ENCODE measurements at regions not wholly inside any gene's neighbourhood (a gene's known extent, or its start where the extent isn't known, plus 50 kb on each side); places are given as distances from the start of the nearest gene placed in this dataset.
"Not testable (repeated sequence)": the region's sequence is repeated elsewhere in the genome, so short reads cannot be mapped to it uniquely, and the experiment has no call there.

- no peak for DNase-seq
Measured at GRCh38 chr15:46879032-46879770, 838.1 kb upstream of the SEMA6D start.

DNA sequence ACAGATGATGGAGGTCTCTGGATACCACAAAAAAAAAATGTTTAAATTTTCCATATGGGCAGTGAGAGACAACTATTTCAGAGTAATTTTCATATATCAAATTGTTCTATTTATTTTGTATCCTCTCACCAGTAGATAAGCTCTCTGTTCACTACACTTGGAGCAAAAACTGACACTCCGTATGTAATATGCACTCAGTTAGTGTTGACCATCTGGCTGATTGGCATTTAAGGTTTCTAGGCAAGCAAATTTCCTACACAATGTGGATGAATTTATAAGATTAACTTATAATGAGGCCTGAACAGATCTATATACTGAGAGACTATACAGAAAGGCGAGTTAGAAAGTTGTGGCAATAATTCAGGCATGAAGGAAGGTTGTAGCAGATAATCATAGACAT lies 836.5 kb upstream of the SEMA6D start:
- no peak for DNase-seq

- no peak for DNase-seq
Measured at GRCh38 chr15:46892621-46893160, 824.6 kb upstream of the SEMA6D start.

GRCh38 chr15:46894644-46895043 lies 822.7 kb upstream of the SEMA6D start:
- DNase-seq, result no peak

DNA sequence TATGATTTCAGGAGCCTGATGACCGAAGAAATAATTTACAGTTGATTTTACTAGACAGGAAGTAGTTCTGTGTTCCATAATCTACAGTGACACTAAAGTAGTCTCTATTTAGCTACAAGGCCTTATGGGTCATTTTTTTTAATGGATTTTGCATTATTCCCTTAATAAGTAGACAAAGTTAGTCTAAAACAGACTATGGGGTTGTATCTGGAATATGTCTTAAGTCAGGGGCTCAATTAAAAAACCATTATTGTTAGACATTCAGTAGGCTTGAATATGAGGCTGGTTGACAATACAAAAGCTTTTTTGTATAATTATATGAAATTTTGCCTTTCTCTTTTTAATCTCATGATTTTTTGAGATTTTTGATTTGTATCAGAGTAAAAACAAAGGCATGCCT lies 820.0 kb upstream of the SEMA6D start:
- no peak for DNase-seq

GRCh38 chr15:46901001-46901400 lies 816.3 kb upstream of the SEMA6D start:
- DNase-seq, result no peak

DNA sequence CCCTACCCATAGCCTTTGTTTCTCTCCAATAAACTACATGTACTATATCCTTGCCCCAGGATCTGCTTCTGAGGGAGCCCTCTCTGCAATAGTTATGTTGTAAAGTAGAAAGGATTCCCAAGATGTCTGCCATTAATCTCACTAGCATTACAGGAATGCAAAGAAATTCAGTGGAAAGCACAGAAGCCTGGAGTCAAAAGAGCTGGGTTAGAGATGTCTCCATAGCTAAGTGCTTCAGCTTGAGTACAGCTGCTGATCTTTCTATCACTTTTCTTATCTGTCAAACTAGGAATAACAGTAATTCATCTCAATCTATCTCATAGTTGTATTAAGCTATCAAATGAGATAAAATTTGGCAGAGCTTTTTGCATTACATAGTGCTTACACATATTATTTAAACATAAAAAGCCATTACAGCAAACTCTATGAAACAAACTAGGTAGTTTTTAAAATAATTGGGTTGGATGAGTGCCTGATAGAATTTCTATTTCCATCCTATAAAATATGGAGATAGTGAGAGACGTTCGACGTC lies 799.5 kb upstream of the SEMA6D start:
- DNase-seq, result no peak

GRCh38 chr15:46918462-46919140 lies 798.7 kb upstream of the SEMA6D start:
- DNase-seq, result no peak

GRCh38 chr15:46921891-46922290 lies 795.4 kb upstream of the SEMA6D start:
- DNase-seq, result no peak

GRCh38 chr15:46930426-46930825 lies 786.9 kb upstream of the SEMA6D start:
- DNase-seq, result no peak

DNA sequence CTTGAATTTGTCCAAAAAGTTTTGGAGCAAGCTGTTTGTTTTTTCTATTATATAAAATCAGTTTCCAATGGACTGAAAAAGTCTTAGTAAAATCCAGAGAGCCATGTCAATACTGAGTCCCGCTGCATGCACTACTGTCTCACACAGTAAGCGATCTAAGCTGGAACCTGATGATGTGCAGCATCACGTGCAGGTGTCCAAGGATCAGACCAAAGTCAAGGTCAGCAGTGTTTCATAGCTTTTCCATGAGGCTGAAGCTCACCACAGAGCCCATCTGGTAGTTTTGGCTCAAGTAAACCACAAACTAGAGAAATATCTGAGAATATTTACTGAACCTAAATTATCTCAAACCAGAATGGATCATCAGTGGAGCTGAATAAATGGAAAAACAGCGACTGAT lies 784.0 kb upstream of the SEMA6D start:
- no peak for DNase-seq

- no peak for DNase-seq
Measured at GRCh38 chr15:46934851-46935250, 782.5 kb upstream of the SEMA6D start.

DNA sequence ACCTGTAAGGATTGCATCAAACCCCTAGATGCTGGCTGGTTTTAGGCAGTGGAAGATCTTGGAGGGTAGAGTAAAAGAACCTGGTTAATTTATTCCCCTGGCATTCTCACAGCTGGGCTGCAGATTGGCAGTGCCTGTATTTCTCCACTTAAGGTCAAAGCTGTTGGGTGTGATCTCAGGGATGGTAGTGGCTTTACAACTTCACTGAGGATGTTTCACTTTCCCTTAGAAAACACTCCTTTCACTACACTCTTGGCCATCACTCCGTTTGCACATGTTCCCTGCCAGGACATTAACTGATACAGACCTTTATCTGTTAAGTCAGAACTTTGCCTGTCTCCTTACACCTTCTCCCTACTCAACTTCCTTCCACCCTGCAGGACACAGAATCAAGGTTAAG lies 779.1 kb upstream of the SEMA6D start:
- no peak for DNase-seq

GRCh38 chr15:46941241-46941640 lies 776.1 kb upstream of the SEMA6D start:
- DNase-seq, result no peak

DNA sequence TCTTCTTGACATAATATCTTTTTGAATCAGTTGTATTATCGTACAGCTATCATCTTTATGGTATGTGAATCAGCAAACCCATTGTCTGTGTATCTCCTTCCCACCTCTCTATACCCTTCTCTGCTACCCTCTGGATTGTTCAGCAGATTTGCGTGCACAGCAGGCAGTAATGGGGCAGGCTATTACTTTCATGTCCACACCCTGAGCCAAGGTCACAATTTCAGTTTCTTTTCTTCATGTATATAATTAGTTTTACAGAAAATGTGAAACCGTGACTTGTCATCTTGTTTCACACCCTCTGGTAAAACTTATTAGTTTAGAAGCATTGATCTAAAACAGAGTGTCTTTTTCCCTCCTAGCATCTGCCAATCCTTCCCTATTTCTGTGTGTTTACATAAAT lies 770.4 kb upstream of the SEMA6D start:
- DNase-seq, result no peak

DNA sequence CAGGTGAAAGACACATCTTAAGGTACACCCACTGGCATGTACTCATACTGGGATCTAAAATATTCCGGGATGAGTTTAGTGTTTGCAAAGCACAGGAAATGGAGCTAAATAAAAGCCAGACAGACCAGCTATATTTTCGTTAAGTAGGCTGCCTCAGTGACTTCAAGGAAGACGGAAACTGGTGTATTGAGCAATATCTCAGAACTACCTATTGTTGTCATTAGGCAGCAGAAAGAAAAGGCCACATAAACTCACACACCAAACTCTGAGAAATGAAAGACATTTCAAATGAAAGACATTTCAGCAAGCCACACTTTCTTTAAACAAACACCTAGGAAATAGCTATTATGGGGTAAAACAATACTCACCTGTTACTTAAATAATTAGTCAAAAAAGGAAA lies 761.7 kb upstream of the SEMA6D start:
- DNase-seq, result no peak

DNA sequence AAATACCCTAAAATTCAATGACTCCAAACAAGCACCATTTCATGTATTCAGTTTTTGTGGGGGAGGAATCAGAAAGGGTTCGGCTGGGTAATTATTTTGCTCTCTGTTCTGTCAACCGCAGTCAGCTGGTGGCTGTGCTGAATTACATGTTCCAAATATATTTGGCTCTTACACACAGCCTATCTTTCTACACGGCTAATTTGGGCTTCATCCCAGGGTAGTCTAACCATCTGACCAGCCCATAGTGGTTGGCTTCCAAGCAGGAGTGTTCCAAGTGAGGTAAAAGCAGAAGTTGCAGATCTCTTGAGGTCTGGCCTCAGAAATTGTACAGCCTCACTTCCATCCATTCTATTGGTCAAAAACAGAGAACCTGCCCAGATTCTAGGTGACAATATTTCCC lies 760.8 kb upstream of the SEMA6D start:
- DNase-seq, result no peak

DNA sequence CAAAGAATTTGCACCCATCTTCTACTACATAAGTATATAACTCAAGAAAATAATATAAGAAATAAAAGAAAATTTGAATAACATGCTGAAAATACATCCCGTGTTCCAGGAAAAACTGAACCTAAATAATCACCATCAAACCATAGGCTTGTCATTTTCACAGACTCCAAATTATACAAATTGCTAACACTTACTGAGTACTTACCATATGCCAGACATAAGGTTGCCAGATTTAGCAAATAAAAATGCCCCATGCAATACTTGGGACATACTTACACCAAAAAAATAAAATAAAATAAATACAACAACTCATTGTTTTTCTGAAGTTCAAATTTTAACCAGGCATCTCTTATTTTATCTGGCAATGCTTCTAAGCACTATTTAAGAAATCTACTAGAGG lies 760.4 kb upstream of the SEMA6D start:
- DNase-seq, result no peak

DNA sequence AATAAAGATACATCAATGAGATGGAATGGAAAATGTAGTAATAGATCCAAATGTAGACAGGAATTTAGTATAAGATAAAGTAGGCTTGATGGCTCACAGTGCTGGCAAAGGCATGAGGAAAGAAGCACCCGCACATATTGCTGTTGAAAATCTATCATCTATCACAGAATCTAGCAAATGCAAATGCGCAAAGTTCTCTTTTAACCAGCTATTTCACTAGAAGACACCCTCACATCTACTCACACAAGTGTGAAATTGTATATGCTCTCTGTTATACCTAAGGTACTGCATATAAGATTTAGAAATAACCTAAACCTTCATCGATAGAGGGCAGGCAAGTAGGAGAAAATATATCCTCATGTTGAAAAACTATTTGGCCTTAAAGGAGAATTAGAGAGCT lies 756.7 kb upstream of the SEMA6D start:
- no peak for DNase-seq

DNA sequence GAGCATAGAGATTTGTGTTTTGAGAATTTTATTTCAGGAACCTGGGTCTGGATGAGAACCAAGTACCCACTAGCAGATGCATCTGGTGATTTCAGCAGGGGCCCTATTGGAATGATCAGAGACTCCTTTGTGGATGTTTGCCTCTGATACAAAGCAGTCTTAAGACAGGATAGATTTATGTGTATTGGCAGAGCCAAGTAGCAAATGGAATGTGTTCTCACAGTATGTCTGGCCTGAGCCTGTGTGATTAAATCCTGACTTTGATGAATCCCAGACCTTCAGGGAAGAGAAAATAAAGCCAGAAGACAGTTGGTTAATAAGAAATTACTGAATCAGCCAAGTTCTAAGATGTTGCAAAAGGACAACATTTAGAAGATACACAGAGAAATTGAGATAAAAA lies 755.5 kb upstream of the SEMA6D start:
- no peak for DNase-seq

DNA sequence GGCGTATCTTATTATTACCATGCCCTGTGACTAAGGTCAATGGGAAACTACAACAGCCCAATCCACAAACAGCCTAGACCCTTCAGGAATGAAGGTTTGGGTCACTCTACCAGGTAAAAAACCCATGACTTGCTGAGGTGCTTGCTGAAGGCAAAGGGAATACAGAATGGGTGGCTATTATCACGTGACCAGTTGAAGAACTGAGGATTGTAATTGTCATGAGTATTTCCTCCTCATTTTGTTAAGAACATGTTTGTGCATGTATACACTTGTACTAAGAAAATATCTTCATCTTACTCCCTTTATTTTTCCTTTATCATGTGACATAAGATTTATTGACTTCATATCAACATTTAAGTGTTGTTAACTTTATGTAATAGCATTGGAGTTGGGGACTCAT lies 729.2 kb upstream of the SEMA6D start:
- not testable (repeated sequence) for DNase-seq

DNA sequence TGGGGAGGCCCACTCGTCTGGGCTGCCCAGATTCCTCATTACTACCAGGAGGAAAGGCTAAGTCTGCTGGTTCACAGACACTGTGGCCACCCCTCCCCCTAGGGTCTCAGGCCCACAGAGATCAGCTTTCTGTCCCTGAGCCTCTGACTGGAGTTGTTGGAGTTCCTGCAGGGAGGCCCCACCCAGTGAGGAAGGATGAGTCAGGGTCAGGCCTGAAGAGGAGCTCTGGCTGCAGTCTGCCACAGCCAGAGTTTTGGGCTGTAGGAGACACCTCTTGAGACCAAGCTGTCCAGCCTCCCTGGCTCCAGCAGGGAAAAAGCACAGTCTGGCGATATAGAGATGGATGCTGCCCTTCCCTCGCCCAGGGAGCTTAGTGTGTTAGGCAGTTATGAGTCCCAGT lies 720.9 kb upstream of the SEMA6D start:
- DNase-seq, result no peak

DNA sequence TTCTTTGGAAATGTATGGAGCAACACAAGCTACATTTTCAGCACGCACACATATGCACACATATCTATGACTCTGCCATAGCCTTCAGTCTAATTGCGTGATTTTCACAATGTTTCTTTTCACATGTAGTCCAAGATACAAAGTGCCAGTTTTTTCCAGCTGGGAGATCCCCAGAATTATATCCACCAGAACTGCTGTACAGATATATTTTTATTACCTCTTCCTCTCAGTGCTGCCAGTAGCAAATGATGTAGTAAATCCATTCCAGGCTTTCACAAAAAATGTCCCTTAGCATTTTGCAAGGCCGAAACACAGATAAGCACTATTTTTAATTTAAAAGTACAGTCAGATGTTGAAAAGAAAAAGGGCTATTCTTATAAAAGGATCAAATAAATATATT lies 719.8 kb upstream of the SEMA6D start:
- DNase-seq, result no peak

DNA sequence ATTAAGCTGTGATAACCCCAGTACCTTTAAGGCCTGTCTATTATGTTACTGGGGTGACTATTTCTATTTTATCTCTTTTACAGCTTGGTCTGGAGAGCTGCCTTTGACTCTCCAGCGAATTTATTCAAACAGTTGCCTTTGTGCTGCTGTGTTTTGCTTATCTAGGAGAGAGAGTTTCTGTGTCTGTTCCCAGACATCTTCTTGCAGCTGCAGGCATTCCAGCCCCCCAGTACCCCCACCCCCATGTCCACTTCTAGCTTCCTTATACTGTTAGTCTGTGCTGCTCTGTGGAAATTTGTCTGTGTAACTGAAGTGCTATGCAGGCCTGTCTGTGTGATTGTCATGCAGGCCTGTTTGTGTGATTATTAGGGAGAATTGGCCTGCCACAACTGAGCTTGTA lies 713.7 kb upstream of the SEMA6D start:
- DNase-seq, result no peak
